NCI-H146 treated with DMSO at 0.1 percent for 48 hours (cell line): ENCODE measurements at regions not wholly inside any gene's neighbourhood (a gene's known extent, or its start where the extent isn't known, plus 50 kb on each side); places are given as distances from the start of the nearest gene placed in this dataset.
"Not testable (repeated sequence)": the region's sequence is repeated elsewhere in the genome, so short reads cannot be mapped to it uniquely, and the experiment has no call there.

Experiments
- DNase-seq: peaks from one replicate; lab custom pipeline; 2025; ENCODE audit not compliant: unreplicated experiment; lab: John Stamatoyannopoulos, UW

DNA sequence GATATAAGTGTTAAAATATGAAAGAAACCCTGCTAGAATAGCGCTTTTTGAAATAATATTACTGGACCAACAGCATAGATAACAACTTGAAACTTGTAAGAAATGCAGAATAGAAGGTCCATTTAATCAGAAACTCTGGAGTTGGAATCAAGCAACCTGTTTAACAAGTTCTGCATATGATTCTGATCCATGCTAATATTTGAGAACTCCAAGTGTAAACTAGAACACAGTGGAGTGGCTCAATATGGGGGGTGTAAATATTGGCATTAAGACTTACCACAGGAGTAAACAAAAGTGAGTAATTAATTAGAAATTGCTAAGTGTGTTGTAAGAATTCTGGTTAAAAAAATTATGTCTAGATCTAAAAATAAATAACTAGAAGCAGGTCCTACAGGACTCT lies 151.2 kb downstream of the SLITRK1 start:
- DNase-seq, result no peak

DNA sequence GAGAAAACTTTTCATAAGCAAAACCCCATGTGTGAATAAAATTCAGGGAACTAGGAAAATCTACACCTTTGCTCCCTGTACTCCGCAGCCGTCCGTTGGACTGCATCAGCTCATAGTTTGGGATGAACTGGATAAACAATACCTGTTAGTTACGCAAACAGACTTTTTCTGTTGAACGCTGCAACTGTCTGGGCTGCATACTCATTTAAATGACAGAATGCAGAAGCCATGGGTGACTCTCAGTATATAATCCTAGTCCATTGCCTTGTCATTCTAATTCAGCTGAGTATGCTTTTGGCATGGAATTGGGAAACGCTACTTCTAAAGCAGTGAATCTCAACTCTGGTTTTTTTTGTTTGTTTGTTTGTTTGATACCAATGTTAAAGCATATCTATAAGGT lies 151.6 kb downstream of the SLITRK1 start:
- no peak for DNase-seq

DNA sequence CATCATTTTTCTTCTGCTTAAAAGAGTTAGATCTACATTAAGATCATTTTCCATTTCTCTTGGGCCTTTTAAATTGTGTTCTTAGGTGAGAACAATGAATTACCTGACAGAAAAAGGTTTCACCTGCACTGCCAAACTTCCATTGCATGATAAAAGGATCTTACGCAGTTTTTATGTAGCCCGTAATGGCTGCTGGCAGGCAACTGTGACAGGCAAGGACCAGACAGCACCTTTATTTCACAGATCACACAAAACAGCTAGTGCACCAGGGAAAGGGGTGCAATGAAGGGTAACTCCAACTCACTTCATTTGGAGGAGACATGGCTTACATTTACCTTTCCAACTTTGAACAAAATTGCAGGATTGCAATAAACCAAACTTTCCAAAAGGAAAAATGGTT lies 159.8 kb downstream of the SLITRK1 start:
- no peak for DNase-seq

DNA sequence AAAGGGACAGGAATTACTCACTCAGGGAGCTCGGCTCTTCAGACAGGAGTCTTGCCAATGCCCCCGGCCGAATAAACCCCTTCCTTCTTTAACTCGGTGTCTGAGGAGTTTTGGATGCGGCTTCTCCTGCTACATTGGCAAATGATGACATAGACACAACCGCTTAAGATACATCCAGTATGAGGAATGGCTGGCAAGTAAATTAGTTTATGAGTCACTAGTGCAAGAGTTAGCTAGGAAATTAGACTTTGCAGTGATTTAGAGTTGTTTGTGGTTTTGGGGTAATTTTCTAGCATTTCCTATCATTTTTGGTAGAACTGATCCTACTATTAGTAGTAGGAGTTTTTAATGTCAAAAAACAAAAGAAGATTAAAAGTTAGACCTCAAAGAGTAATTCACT lies 166.2 kb downstream of the SLITRK1 start:
- no peak for DNase-seq

DNA sequence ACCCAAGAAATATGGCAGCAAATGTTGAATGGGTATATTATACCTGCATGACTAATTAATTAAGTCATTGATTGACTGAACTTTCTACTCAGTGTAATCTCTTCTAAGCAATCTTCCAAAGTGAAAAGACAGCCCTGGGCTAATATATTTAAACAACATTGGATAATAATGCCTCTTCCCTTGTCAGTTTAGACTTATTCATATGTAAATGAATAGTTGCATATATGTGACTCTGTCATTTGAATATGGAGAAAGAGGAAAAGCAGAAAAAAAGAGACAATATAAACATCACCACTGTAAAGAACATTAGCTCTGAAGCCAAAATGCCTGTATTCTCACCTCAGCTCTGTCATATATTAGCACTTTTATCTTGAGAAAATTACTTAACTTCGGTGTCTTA lies 168.0 kb downstream of the SLITRK1 start:
- no peak for DNase-seq

DNA sequence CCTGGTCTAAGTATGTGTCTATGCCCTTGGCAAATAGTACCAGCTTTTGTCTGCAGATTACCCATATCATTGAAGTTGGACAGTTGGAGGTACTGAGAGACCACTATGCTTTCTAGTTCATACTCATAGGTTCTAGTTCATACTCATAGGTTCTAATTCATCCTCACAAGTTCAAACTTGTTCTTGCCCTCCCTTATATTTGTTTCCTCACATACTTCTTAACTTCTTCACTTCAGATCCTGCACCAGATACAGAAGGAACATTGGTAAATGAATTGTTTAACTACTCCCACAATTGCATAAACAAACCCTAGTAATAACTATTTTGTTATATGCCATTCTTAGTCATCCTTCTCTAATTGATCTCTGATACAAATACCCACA lies 172.2 kb downstream of the SLITRK1 start:
- DNase-seq, result no peak

DNA sequence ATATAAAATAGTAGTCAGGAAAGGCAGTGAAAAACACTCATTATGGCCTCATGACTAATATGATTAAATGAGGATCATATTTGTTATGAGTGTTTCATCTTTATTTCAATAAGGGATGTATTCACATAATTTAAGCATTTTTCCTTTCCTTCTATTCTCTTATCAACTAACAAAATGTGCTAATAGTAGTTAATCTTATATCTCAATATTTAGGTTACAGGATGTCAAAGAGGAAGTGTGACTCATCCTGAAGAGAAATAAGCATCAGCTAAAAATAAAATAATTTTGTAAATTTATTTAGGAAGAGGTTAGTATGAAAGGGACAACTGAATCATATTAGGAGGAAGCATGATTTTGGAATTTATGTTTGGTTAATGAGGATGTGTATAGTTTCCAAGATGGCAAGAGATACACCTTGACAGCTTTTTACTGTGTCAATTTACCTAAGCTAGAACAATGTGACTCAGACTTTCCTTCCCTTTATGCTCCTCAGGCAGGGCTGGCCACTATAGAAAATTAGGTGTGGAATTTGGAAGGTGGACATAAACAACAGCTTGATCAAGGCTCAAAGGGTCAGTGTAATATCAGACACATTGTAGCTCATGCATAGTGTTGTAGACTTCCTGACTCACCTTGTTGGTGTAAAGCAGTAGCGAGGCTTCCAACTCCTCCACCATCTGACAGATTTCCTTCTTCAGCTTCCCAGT lies 172.7 kb downstream of the SLITRK1 start:
- DNase-seq, result no peak

DNA sequence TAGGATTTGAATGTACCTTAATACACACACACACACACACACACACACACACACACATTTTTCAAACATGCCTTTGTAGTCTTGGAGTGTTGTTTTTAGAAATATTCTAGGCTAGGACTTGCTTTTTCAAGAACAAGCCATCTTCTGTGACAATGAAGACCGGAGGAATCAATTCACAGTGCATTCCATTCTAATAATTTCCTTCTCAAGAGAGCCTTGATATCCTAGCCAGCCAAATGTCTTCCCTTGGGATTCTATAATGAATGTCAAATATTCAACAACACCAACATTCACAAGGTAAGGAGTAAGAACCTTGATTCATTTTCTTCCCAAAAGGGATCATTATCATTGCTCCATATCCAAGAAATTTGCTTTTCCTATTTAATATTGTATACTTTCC lies 180.3 kb downstream of the SLITRK1 start:
- no peak for DNase-seq

DNA sequence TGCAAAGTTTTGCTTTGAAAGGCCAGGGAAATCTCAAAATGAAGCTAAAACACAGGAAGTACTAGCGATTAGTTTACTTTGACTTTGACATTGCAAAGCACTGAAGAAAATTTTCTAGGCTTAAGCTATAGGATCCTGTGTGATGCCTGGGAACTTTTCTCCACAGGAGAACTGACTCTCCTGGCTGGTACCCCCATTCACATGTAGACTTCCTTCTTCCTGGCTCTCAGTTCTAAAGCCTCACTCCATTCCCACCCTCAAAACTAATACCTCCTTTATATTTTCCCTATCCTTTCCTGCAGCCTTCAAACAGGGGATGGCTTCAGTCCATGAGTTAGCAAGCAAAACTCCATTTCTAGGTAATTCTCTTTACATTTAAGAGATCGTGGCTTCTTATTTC lies 189.5 kb downstream of the SLITRK1 start:
- no peak for DNase-seq

DNA sequence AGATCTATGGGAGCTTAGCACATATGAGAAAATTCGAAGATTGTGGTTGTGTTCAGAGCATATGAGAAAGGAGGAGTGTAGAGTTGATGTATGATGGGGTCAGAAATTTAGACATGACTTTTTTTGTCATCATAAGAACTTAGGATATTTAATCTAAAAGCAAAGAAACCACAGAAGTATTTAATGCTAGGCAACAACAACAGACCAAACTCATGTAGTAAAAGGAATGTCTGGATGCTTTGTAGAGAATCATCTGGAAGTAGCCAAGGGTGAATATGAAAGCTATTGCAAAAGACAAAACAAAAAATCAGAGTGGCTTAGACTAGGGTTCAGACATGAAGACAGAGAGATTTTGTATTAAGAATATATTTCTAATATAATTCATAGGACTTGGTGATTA lies 190.3 kb downstream of the SLITRK1 start:
- no peak for DNase-seq

DNA sequence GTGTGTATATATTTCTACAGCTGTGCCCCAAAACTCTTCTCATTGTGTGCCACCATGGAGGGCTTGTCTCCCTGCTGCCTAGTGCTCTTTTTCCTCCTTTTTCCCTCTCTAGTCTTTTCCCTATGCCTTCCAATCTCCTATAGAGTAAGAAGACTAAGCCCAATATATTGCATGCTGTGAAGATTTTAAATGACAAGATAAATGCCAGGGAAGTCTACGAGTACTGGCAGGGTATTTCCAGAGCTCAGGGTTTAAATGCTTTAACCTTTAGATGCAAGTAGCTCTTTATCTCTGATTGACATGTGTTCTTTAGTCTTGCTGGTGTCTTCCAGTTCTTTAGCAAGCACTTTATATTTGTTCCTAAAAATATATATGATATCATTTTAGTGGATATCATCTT lies 200.7 kb downstream of the SLITRK1 start:
- no peak for DNase-seq

DNA sequence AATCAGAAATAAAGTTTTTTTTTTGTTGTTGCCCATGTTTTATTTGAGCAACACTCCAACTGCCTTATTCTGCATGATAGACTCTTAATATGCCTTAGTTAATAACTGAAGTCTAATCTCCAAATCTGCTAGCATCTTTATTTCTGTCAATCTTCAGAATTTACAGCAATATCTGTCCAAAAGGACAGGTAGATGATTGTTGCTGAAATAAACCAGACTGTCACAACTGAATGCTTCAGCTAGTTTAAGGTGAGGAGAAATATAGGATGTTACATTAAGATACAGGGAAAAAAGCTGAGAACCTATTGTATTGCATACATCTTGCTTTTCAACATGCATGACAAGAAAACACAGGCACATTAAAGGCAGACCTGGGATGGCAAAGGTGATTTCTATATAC lies 204.3 kb downstream of the SLITRK1 start:
- no peak for DNase-seq

DNA sequence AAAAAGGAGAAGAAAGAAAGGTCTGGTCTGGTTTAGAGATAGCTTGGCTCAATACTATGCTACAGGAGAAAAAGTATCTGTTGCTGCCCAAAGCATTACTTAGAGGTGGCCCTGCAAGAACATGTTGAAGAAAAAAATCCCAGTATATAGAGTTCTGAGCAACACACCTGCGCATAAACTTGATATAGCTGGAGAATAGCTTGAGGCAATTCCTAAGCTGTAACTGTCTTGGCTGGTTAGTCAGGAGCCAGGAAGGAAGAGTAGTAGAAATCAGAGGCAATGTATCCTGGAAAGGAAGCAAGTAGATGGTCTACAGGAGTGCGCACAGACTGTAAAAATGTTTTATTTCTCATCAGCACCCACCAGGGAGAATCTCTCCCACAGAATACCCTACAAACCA lies 209.7 kb downstream of the SLITRK1 start:
- no peak for DNase-seq

DNA sequence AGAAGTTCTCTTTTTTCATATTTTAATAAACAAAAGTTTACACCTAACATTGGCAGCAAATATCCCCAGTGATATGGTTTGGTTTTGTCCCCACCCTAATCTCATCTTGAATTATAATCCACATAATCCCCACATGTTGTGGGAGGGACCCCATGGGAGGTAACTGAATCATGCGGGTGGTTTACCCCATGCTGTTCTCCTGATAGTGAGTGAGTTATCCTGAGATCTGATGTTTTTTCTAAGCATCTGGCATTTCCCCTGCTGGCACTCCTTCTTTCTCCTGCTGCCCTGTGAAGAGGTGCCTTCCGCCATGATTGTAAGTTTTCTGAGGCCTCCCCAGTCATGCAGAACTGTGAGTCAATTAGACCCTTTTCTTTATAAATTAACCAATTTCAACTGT lies 214.7 kb downstream of the SLITRK1 start:
- no peak for DNase-seq

DNA sequence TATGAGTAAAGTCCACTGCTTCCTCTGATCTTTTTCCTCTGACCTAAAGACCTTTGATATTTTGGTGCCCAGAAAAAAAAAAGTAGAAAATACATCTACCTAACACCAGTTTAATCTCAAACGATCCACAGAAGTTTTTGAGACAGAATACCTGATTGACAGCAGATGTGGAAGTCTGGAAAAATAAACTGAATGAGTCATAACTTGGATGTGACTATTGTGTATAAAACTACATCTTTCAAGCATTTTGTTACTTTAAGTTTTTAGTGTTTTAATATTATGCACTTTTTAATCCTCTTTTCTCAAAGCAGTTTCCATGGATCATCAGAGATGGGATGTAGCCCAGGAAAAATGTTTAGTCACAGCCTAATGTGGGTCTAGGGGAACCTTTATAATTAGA lies 216.1 kb downstream of the SLITRK1 start:
- DNase-seq, result no peak

DNA sequence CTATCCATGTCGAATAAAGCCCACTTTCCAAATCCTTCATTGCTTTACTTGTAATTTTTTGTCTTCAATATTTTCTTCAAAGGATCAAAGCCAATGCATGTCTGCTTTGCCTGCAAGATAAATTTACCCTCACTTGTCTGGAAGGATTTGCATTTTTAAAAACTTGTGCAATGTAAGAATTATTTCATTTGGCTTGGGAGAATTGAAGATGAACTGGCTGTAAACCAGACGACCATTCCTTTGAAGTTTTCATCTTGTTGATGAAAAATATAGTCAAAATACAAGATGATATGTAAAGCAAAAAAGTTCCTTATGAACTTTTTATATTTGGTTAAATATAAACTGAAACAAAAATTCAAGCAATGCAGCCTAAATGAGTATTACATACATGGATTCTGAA lies 225.0 kb downstream of the SLITRK1 start:
- DNase-seq, result no peak

DNA sequence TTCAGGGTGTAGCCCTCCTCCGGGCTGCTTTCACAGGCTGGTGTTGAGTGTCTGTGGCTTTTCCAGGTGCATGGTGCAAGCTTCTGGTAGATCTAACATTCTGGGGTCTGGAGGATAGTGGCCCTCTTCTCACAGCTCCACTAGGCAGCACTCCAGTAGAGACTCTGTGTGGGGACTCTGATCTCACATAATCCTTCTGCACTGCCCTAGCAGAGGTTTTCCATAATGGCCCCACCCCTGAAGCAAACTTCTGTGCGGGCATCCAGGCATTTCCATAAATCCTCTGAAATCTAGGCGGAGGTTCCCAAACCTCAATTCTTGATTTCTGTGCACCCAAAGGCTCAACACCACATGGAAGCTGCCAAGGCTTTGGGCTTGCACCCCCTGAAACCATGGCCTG lies 239.7 kb downstream of the SLITRK1 start:
- not testable (repeated sequence) for DNase-seq

DNA sequence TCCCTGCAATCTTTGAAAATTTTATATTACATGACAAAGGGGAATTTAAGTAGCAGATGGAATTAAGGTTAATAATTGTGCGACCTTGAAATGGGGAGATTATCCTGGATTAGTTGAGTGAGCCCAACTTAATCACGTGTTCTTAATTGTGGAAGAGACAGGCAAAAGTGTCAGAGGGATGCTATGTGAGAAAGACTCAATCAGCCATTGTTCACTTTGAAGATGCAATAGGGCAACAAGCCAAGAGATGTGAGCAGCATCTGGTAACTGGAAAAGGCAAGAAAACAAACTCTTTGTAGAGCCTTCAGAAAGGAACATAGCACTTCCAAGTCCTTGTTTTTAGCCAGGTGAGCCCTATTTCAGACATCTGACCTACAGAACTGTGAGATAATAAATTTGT lies 247.7 kb downstream of the SLITRK1 start:
- DNase-seq, result no peak

DNA sequence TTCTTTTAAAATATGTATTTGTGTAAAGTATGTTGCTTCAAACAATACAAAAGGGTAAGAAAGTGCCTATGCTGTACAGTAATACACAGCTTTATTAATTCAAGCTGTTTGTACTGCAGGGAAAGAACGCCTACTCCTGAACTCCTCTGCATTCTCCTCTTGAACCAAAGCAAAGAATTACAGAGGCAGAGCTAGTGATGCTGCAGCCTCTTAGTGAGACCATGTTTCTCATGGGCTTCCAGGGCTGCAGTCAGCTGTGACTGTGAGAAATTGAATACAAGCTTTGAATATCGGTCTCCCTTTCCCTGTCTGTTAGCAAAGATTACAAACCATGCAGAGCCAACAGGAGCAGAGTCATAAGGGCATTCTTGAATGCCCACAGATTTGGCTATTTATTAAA lies 248.5 kb downstream of the SLITRK1 start:
- no peak for DNase-seq

DNA sequence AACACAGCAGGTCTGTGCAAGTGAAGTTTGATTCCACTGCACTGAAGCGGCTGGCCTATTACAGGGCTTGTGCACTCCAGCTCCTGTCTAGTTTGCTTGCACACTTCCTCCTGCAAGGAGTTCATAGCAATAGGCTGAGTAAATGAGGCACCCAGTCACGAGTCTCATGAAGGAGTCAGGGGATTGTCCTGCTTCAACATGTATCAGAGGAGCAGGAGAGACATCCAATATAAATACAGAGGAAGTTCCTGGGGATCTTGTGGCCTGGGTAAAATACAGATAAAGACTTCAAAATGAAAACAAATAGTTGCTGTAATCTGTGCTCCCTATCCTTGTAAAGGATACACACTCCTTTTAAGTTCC lies 259.9 kb downstream of the SLITRK1 start:
- no peak for DNase-seq

DNA sequence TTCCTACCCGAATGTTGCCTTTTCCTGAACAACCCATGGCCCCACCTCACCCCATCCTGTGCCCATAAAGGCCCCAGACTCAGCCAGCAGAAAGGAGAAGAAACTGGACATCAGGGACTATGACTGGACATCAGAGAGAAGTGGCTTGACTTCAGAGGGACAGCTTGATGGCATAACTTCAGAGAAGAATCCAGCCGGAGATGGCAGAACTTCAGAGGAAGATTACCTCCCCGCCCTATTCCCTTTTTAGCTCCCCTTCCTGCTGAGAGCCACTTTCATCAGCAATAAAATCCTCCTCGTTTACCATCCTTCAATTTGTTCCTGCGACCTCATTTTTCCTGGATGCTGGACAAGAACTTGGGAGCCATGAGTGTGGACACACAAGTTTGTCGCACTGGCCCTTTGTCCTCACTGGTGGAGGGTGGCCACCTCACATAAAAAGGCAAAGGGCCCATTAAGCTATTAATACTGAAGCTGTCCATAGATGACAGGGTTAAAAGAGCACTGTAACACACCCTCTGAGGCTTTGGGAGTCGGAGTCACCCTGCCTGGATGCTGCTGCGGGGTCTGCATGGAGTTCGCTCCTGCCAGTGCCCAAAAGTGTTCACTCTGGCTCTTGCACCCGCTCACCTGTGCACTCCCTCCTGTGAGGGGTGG lies 260.4 kb downstream of the SLITRK1 start:
- DNase-seq, result no peak

DNA sequence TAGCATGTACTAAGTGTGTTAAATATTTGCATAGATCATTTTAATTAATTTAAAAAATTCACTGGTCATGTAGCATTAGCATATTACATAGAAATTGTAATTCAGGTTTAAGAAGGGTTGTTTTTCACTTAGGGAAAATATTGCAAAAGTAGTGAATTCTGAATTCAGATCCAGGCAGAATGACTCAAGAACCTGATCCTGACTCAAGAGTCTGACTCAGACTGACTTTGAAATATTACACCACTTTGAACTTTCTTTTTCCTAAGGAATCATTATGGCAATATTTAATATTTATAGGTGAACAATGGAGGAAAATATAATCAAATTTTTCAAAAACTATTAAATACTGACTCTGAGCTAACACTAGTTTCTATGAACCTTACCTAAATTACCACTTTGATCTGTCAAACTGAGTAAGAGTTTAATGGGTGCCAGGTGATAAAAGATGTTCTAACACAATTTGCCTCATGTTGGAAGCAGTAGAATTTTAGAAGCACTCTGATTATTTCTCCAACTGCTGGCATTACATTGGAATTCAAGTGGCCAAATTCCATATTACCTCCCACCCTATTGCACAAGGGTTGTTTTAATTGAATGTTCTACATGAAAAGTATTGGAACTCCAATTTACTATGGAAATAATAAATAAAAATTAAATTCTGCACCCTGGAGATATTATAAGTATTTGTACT lies 261.6 kb downstream of the SLITRK1 start:
- no peak for DNase-seq

DNA sequence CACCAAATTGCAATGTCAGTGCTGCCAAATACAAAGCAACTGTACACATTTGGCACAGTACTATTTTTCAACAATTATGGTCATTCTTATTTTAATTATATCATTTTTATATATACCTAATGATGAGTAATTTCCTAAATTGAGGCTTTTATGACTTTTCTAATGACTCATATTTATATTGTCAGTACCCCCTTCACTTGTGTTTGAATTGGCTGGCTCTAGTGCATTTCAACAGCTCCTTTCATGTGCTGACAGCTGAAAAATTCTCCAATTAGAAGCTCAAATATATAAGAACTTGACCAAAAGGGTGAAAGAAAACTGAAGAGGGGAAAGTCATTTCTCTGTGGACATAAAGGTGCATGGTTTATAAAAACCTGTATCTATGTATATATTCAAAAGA lies 263.3 kb downstream of the SLITRK1 start:
- DNase-seq, result peak; percentile 23
